ENCODE measurements at regions not wholly inside any gene's neighbourhood (a gene's known extent, or its start where the extent isn't known, plus 50 kb on each side); places are given as distances from the start of the nearest gene placed in this dataset.

DNA sequence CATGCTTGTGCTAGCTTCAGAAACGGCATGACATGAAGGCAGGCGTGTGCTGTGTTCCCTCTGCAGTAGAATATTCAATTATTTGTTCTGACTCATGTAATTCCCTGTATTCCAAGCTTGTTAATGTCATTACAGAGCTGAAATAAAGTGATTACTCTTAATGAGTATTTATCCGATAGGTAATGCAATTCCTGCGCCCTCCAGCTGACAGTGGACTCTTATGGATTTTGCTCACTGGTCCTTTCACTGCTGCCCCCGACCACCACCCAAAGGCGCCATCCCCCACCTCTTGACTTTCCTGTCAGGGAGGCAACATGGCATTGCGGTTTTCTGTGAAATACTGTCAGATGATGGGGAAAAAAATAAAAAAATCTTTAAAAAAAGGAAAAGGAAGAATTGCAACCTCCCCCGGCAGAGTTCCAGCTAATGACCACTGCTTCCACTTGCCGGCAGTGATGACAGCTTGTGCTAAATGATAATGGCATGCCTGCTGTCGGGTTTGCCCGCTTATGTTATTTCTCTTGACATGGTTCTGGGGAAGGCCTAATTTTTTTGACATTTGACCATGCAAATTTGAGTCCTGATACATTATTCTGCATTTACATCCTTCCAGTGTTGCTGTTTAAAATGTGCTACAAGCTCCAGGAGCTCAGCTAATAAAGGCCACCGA, 335.3 kb upstream of the ADAMTS16 start:
- no peaks in the 10 kb centered on the region for H3K27me3 ChIP-seq (ENCODE audit: insufficient read depth, poor library complexity, severe bottlenecking)
- no peak overlapping the region for H3K4me3 ChIP-seq (replicated peaks; ENCODE audit: insufficient read depth, low read length)
- no peak for DNase-seq (ENCODE audit: low read depth in 1 of 2, low spot score in 1 of 2)
- TF ChIP-seq POLR2AphosphoS5 (IDR thresholded peaks at IDR 0.05; ENCODE audit: low read depth) (no peak), GABPA (IDR thresholded peaks at IDR 0.05; ENCODE audit: low read depth) (no peak), SPI1 (IDR thresholded peaks at IDR 0.05; ENCODE audit: borderline replicate concordance, low read depth) (no peak)
- TF ChIP-seq, protein P1, sequence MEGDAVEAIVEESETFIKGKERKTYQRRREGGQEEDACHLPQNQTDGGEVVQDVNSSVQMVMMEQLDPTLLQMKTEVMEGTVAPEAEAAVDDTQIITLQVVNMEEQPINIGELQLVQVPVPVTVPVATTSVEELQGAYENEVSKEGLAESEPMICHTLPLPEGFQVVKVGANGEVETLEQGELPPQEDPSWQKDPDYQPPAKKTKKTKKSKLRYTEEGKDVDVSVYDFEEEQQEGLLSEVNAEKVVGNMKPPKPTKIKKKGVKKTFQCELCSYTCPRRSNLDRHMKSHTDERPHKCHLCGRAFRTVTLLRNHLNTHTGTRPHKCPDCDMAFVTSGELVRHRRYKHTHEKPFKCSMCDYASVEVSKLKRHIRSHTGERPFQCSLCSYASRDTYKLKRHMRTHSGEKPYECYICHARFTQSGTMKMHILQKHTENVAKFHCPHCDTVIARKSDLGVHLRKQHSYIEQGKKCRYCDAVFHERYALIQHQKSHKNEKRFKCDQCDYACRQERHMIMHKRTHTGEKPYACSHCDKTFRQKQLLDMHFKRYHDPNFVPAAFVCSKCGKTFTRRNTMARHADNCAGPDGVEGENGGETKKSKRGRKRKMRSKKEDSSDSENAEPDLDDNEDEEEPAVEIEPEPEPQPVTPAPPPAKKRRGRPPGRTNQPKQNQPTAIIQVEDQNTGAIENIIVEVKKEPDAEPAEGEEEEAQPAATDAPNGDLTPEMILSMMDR (IDR thresholded peaks at IDR 0.05; ENCODE audit: insufficient read depth, low read length): no peak
- TF ChIP-seq, protein P2, sequence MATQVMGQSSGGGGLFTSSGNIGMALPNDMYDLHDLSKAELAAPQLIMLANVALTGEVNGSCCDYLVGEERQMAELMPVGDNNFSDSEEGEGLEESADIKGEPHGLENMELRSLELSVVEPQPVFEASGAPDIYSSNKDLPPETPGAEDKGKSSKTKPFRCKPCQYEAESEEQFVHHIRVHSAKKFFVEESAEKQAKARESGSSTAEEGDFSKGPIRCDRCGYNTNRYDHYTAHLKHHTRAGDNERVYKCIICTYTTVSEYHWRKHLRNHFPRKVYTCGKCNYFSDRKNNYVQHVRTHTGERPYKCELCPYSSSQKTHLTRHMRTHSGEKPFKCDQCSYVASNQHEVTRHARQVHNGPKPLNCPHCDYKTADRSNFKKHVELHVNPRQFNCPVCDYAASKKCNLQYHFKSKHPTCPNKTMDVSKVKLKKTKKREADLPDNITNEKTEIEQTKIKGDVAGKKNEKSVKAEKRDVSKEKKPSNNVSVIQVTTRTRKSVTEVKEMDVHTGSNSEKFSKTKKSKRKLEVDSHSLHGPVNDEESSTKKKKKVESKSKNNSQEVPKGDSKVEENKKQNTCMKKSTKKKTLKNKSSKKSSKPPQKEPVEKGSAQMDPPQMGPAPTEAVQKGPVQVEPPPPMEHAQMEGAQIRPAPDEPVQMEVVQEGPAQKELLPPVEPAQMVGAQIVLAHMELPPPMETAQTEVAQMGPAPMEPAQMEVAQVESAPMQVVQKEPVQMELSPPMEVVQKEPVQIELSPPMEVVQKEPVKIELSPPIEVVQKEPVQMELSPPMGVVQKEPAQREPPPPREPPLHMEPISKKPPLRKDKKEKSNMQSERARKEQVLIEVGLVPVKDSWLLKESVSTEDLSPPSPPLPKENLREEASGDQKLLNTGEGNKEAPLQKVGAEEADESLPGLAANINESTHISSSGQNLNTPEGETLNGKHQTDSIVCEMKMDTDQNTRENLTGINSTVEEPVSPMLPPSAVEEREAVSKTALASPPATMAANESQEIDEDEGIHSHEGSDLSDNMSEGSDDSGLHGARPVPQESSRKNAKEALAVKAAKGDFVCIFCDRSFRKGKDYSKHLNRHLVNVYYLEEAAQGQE (IDR thresholded peaks at IDR 0.05; ENCODE audit: insufficient replicate concordance, low read depth): no peak
- H3K27ac ChIP-seq (replicated peaks): no peak overlapping the region

DNA sequence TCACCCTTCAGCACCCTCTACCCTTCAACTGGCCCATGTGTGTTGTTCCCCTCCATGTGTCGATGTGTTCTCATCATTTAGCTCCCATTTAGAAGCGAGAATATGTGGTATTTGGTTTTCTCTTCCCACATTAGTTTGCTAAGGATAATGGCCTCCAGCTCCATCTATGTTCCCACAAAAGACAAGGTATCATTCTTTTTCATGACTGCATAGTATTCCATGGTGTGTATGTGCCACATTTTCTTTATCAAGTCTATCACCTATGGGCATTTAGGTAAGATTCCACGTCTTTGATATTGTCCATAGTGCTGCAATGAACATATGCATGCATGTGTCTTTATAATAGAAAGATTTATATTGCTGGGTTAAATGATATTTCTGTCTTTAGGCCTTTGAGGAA, 325.1 kb upstream of the ADAMTS16 start:
- no peak for DNase-seq (ENCODE audit: low read depth in 1 of 2, low spot score in 1 of 2)
- TF ChIP-seq, protein P1 (IDR thresholded peaks at IDR 0.05; ENCODE audit: insufficient read depth, low read length): no peak
- no peak for TF ChIP-seq GABPA (IDR thresholded peaks at IDR 0.05; ENCODE audit: low read depth)
- TF ChIP-seq SPI1 (IDR thresholded peaks at IDR 0.05; ENCODE audit: borderline replicate concordance, low read depth): no peak
- no peak for TF ChIP-seq POLR2AphosphoS5 (IDR thresholded peaks at IDR 0.05; ENCODE audit: low read depth)
- TF ChIP-seq, protein P2 (IDR thresholded peaks at IDR 0.05; ENCODE audit: insufficient replicate concordance, low read depth): no peak
- no peaks in the 10 kb centered on the region for H3K27me3 ChIP-seq (ENCODE audit: insufficient read depth, poor library complexity, severe bottlenecking)

DNA sequence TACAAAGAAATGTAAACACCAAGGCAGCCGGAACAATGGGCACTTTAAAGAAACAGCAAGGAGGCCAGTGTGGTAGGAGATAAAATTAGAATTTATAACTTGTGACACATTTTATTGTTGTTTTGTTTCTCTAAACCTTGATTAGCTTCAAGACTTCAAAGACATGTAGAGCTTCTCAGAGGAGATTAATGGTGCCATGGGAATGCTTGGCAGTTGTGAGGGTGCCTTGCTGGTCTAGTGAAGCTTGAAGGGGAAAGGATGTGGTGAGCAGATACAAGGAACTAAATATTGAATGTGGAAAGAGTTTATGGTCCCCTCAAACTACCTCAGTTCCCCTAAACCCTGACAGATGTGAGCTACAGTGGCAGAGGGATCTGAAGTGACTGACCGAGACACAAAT, 322.4 kb upstream of the ADAMTS16 start:
- H3K27me3 ChIP-seq (ENCODE audit: insufficient read depth, poor library complexity, severe bottlenecking): no peaks in the 10 kb centered on the region
- TF ChIP-seq, protein P2 (IDR thresholded peaks at IDR 0.05; ENCODE audit: insufficient replicate concordance, low read depth): no peak
- no peak for TF ChIP-seq POLR2AphosphoS5 (IDR thresholded peaks at IDR 0.05; ENCODE audit: low read depth)
- TF ChIP-seq, protein P1 (IDR thresholded peaks at IDR 0.05; ENCODE audit: insufficient read depth, low read length): no peak
- TF ChIP-seq GABPA (IDR thresholded peaks at IDR 0.05; ENCODE audit: low read depth): no peak
- no peak for TF ChIP-seq SPI1 (IDR thresholded peaks at IDR 0.05; ENCODE audit: borderline replicate concordance, low read depth)
- no peak overlapping the region for H3K4me3 ChIP-seq (replicated peaks; ENCODE audit: insufficient read depth, low read length)
- no peak overlapping the region for H3K27ac ChIP-seq (replicated peaks)
- DNase-seq (ENCODE audit: low read depth in 1 of 2, low spot score in 1 of 2): no peak

More for the DNA sequence above, 325.1 kb upstream of the ADAMTS16 start:
- Histone ChIP-seq H3K27ac (replicated peaks) (no peak overlapping the region), H3K4me3 (replicated peaks; ENCODE audit: insufficient read depth, low read length) (no peak overlapping the region)
